ENCODE measurements at regions not wholly inside any gene's neighbourhood (a gene's known extent, or its start where the extent isn't known, plus 50 kb on each side); places are given as distances from the start of the nearest gene placed in this dataset.

- no peak overlapping the region for H3K27ac ChIP-seq
- intact Hi-C loops (cut with DNase I), result no loop called here
- H3K4me3 ChIP-seq, result no peak overlapping the region
- H3K36me3 ChIP-seq, result no peaks in the 10 kb centered on the region
- H3K27me3 ChIP-seq, result no peaks in the 10 kb centered on the region
- no peak for TF ChIP-seq CTCF (IDR thresholded peaks at IDR 0.05)
- WGBS, 2 donors, result 92 to 94% methylated on average over 3 of the region's 3 CpGs
- no peaks in the 10 kb centered on the region for H3K9me3 ChIP-seq
- peaks cover 0 to 6% (median under 1%) of the 10 kb centered on the region in 9 donors for H3K4me1 ChIP-seq
- ATAC-seq, result no peak
- no peak for DNase-seq
Measured at GRCh38 chr6:148223424-148223842, 119.2 kb upstream of the SASH1 start.

GRCh38 chr6:148225871-148226270, 116.8 kb upstream of the SASH1 start:
- ATAC-seq (no peak), DNase-seq (no peak)
- Histone ChIP-seq H3K4me1 (no peaks in the 10 kb centered on the region), H3K9me3 (no peaks in the 10 kb centered on the region), H3K36me3 (no peaks in the 10 kb centered on the region), H3K27ac (no peak overlapping the region), H3K27me3 (no peaks in the 10 kb centered on the region), H3K4me3 (no peak overlapping the region)
- TF ChIP-seq CTCF (IDR thresholded peaks at IDR 0.05), result no peak
- intact Hi-C loops (cut with DNase I), result no loop called here

- H3K36me3 ChIP-seq, result no peaks in the 10 kb centered on the region
- WGBS, 2 donors, result 71 to 88% methylated on average over 6 of the region's 6 CpGs
- H3K27ac ChIP-seq, result no peak overlapping the region
- no peaks in the 10 kb centered on the region for H3K4me1 ChIP-seq
- DNase-seq (no peak), ATAC-seq (no peak)
- no peak overlapping the region for H3K4me3 ChIP-seq
- H3K9me3 ChIP-seq, result no peaks in the 10 kb centered on the region
- no peaks in the 10 kb centered on the region for H3K27me3 ChIP-seq
- no peak for TF ChIP-seq CTCF (IDR thresholded peaks at IDR 0.05)
- intact Hi-C loops (cut with DNase I), result no loop called here
Measured at GRCh38 chr6:148226284-148226683, 116.4 kb upstream of the SASH1 start.

- WGBS, 2 donors, result 75 to 78% methylated on average over 4 of the region's 4 CpGs
- H3K9me3 ChIP-seq, result no peaks in the 10 kb centered on the region
- TF ChIP-seq CTCF (IDR thresholded peaks at IDR 0.05), result no peak
Measured at GRCh38 chr6:148231572-148231971, 111.1 kb upstream of the SASH1 start.

GRCh38 chr6:148235446-148235845, 107.2 kb upstream of the SASH1 start:
- Histone ChIP-seq H3K4me1 (peaks cover 3 to 19% (median 12%) of the 10 kb centered on the region in 9 donors), H3K27ac (no peak overlapping the region), H3K4me3 (no peak overlapping the region), H3K36me3 (no peaks in the 10 kb centered on the region), H3K27me3 (no peaks in the 10 kb centered on the region), H3K9me3 (no peaks in the 10 kb centered on the region)
- intact Hi-C loops (cut with DNase I), result no loop called here
- ATAC-seq (no peak), DNase-seq (no peak)
- WGBS, 2 donors, result 84 to 86% methylated on average over 3 of the region's 3 CpGs
- TF ChIP-seq CTCF (IDR thresholded peaks at IDR 0.05), result no peak

More at GRCh38 chr6:148231572-148231971, 111.1 kb upstream of the SASH1 start:
- Histone ChIP-seq H3K27ac (no peak overlapping the region), H3K4me1 (no peaks in the 10 kb centered on the region), H3K27me3 (no peaks in the 10 kb centered on the region), H3K36me3 (no peaks in the 10 kb centered on the region), H3K4me3 (no peak overlapping the region)
- intact Hi-C loops (cut with DNase I), result no loop called here
- ATAC-seq (no peak), DNase-seq (no peak)

All from heart right ventricle (tissue), 16 donors.